Limb (tissue), 2 donors: ENCODE measurements at regions not wholly inside any gene's neighbourhood (a gene's known extent, or its start where the extent isn't known, plus 50 kb on each side); places are given as distances from the start of the nearest gene placed in this dataset.
A peak's percentile ranks its signal among the peaks of the same experiment; 100 is the strongest.

Experiments
- DNase-seq, 2 donors: peaks; one replicate each; pipeline ENCODE4 v3.0.0-alpha.2; 2016; ENCODE audit errors: extremely low spot score in 2 of 2

GRCh38 chr9:107635803-107636174 lies 146.2 kb upstream of the KLF4 start:
- no peak for DNase-seq

GRCh38 chr9:107635101-107635802 lies 145.7 kb upstream of the KLF4 start:
- DNase-seq = no peak

GRCh38 chr9:107633406-107633805 lies 143.8 kb upstream of the KLF4 start:
- no peak for DNase-seq

GRCh38 chr9:107632661-107633060 lies 143.1 kb upstream of the KLF4 start:
- DNase-seq = no peak

- DNase-seq = no peak
Observed at GRCh38 chr9:107632216-107632615, 142.6 kb upstream of the KLF4 start.

- peak; percentile 74 to 92 for DNase-seq
Observed at GRCh38 chr9:107631788-107632187, 142.2 kb upstream of the KLF4 start.

GRCh38 chr9:107630156-107630555 lies 140.6 kb upstream of the KLF4 start:
- no peak for DNase-seq

GRCh38 chr9:107628444-107628843 lies 138.9 kb upstream of the KLF4 start:
- DNase-seq = no peak

- DNase-seq = no peak
Observed at GRCh38 chr9:107627781-107628180, 138.2 kb upstream of the KLF4 start.

- no peak for DNase-seq
Observed at GRCh38 chr9:107626118-107626517, 136.5 kb upstream of the KLF4 start.

- no peak for DNase-seq
Observed at GRCh38 chr9:107625383-107625984, 135.9 kb upstream of the KLF4 start.

- DNase-seq = peak in 1 of 2 donors; percentile 10
Observed at GRCh38 chr9:107624234-107624948, 134.8 kb upstream of the KLF4 start.

GRCh38 chr9:107621436-107621835 lies 131.9 kb upstream of the KLF4 start:
- no peak for DNase-seq

GRCh38 chr9:107620801-107621200 lies 131.2 kb upstream of the KLF4 start:
- peak in 1 of 2 donors; percentile 25 for DNase-seq

GRCh38 chr9:107620236-107620635 lies 130.7 kb upstream of the KLF4 start:
- DNase-seq = peak in 1 of 2 donors; percentile 11

GRCh38 chr9:107615321-107615720 lies 125.8 kb upstream of the KLF4 start:
- no peak for DNase-seq

- DNase-seq = no peak
Observed at GRCh38 chr9:107614765-107615164, 125.2 kb upstream of the KLF4 start.

- no peak for DNase-seq
Observed at GRCh38 chr9:107613321-107613720, 123.8 kb upstream of the KLF4 start.

- DNase-seq = no peak
Observed at GRCh38 chr9:107612136-107612535, 122.6 kb upstream of the KLF4 start.

- no peak for DNase-seq
Observed at GRCh38 chr9:107609547-107609946, 120.0 kb upstream of the KLF4 start.

- DNase-seq = no peak
Observed at GRCh38 chr9:107606149-107606790, 116.7 kb upstream of the KLF4 start.

- no peak for DNase-seq
Observed at GRCh38 chr9:107605041-107605440, 115.5 kb upstream of the KLF4 start.
